IMR-90 (cell line): ENCODE measurements at regions not wholly inside any gene's neighbourhood (a gene's known extent, or its start where the extent isn't known, plus 50 kb on each side); places are given as distances from the start of the nearest gene placed in this dataset.

ENCODE experiments used
- ATAC-seq: fragments of 200-7000 bp; cut with Tn5 transposase; 2 replicates; pipeline ENCODE4 v1.9.1; 2020; ENCODE audit warnings: low read depth, mild to moderate bottlenecking, moderate library complexity
- BruUV-seq: library from RNA; stranded (reverse); fragments of 400-500 nt; replicated peaks from 2 replicates; lab custom pipeline; 2021; lab: Mats Ljungman, UMichigan
- CTCF ChIA-PET: fragments of 300-600 bp; formaldehyde crosslinking; extraction: SDS; loops from one replicate; lab custom pipeline; 2021; ENCODE audit warnings: antibody characterized with exemption; lab: Yijun Ruan, JAX
- POLR2A ChIA-PET: fragments of 300-600 bp; sonication (Branson Sonifier 250); formaldehyde crosslinking; loops from one replicate; lab custom pipeline; 2022; ENCODE audit warnings: antibody characterized with exemption; ENCODE audit not compliant: unreplicated experiment; lab: Charles Lee
- DNase-seq: peaks from one replicate; pipeline ENCODE4 v3.0.0; 2013
- H2AFZ ChIP-seq: replicated peaks from 2 replicates; pipeline ENCODE3; 2013; ENCODE audit warnings: low read length, mild to moderate bottlenecking; ENCODE audit not compliant: poor library complexity
- H2AK5ac ChIP-seq: 2 replicates; pipeline ENCODE4 v1.6.1; 2013; ENCODE audit warnings: low read depth, low read length, inconsistent platforms
- H2AK9ac ChIP-seq: replicated peaks from 2 replicates; pipeline ENCODE3; 2013; ENCODE audit warnings: mild to moderate bottlenecking, low read depth, low read length, moderate library complexity; ENCODE audit not compliant: poor library complexity
- H2BK120ac ChIP-seq: 2 replicates; pipeline ENCODE4 v1.6.1; 2013; ENCODE audit warnings: low read depth, low read length, inconsistent platforms
- H2BK15ac ChIP-seq: 3 replicates; pipeline ENCODE4 v1.6.1; 2013; ENCODE audit warnings: low read depth, low read length, inconsistent platforms
- H2BK20ac ChIP-seq: 2 replicates; pipeline ENCODE4 v1.6.1; 2013; ENCODE audit warnings: low read depth, mild to moderate bottlenecking, inconsistent platforms, low read length, moderate library complexity
- H2BK5ac ChIP-seq: 2 replicates; pipeline ENCODE4 v1.6.1; 2013; ENCODE audit warnings: mild to moderate bottlenecking, low read depth, low read length, inconsistent platforms; ENCODE audit not compliant: poor library complexity, severe bottlenecking
- H3K14ac ChIP-seq: replicated peaks from 2 replicates; pipeline ENCODE4 v1.6.1; 2013; ENCODE audit warnings: low read depth, low read length, inconsistent platforms
- H3K18ac ChIP-seq: 2 replicates; pipeline ENCODE4 v1.6.1; 2013; ENCODE audit warnings: low read depth, low read length, control low read depth
- H3K23ac ChIP-seq: 2 replicates; pipeline ENCODE4 v1.6.1; 2013; ENCODE audit warnings: low read depth, low read length, inconsistent platforms
- H3K27ac ChIP-seq: 2 replicates; pipeline ENCODE4 v1.5.1; 2013; ENCODE audit warnings: mild to moderate bottlenecking, control low read depth, low read length; ENCODE audit not compliant: insufficient read depth
- H3K27me3 ChIP-seq: 2 replicates; pipeline ENCODE4 v1.6.1; 2013; ENCODE audit warnings: low read length; ENCODE audit not compliant: control insufficient read depth, insufficient read depth
- H3K36me3 ChIP-seq: 2 replicates; pipeline ENCODE4 v1.6.1; 2013; ENCODE audit warnings: low read length, mixed read lengths; ENCODE audit not compliant: control insufficient read depth, insufficient read depth
- H3K4ac ChIP-seq: 2 replicates; pipeline ENCODE4 v1.6.1; 2013; ENCODE audit warnings: low read depth, low read length, inconsistent platforms
- H3K4me1 ChIP-seq: 2 replicates; pipeline ENCODE4 v1.6.1; 2013; ENCODE audit warnings: low read length, mixed read lengths; ENCODE audit not compliant: control insufficient read depth, insufficient read depth
- H3K4me2 ChIP-seq: 2 replicates; pipeline ENCODE4 v1.6.1; 2013; ENCODE audit warnings: low read depth, mild to moderate bottlenecking, control low read depth, low read length, moderate library complexity
- H3K4me3 ChIP-seq: 2 replicates; pipeline ENCODE4 v1.5.1; 2013; ENCODE audit warnings: low read depth, mild to moderate bottlenecking, control low read depth, low read length, moderate library complexity; ENCODE audit not compliant: insufficient read depth
- H3K56ac ChIP-seq: 2 replicates; pipeline ENCODE4 v1.6.1; 2013; ENCODE audit warnings: low read length, inconsistent platforms; ENCODE audit not compliant: insufficient read depth; ENCODE audit errors: extremely low read depth
- H3K79me1 ChIP-seq, 2 experiments: 2 replicates each; pipeline ENCODE4 v1.6.1; 2013; ENCODE audit warnings: low read length in 2 of 2, inconsistent platforms in 1 of 2, low read depth in 1 of 2
- H3K9ac ChIP-seq: 2 replicates; pipeline ENCODE4 v1.6.1; 2013; ENCODE audit warnings: low read depth, low read length, control low read depth
- H3K9me1 ChIP-seq: 2 replicates; pipeline ENCODE4 v1.6.1; 2013; ENCODE audit warnings: low read length, inconsistent platforms; ENCODE audit not compliant: insufficient read depth
- H3K9me3 ChIP-seq: 2 replicates; pipeline ENCODE4 v1.6.1; 2013; ENCODE audit warnings: low read length; ENCODE audit not compliant: control insufficient read depth, insufficient read depth
- H4K20me1 ChIP-seq: 2 replicates; pipeline ENCODE4 v1.6.1; 2013; ENCODE audit warnings: low read length, inconsistent platforms; ENCODE audit not compliant: insufficient read depth
- H4K5ac ChIP-seq: 2 replicates; pipeline ENCODE4 v1.6.1; 2013; ENCODE audit warnings: mild to moderate bottlenecking, low read depth, low read length, control low read depth
- H4K8ac ChIP-seq, 2 experiments: 2 replicates each; pipeline ENCODE4 v1.6.1; 2013; ENCODE audit warnings: low read depth in 2 of 2, low read length in 2 of 2, control low read depth in 1 of 2, inconsistent platforms in 1 of 2
- H4K91ac ChIP-seq: 2 replicates; pipeline ENCODE4 v1.6.1; 2013; ENCODE audit warnings: low read depth, low read length, inconsistent platforms; ENCODE audit not compliant: insufficient read depth
- BHLHE40 ChIP-seq: fragments of 150-350 bp; IDR thresholded peaks from 2 replicates; pipeline ENCODE4 v1.6.1; 2016; ENCODE audit warnings: mild to moderate bottlenecking, low read depth, low read length
- CEBPB ChIP-seq: IDR thresholded peaks from 2 replicates; pipeline ENCODE4 v1.6.1; 2012; ENCODE audit warnings: low read depth, low read length, improper control_type of control experiment
- CHD1 ChIP-seq: IDR thresholded peaks from 2 replicates; pipeline ENCODE4 v1.6.1; 2012; ENCODE audit warnings: low read depth, low read length, improper control_type of control experiment
- ELK1 ChIP-seq: fragments of 150-350 bp; IDR thresholded peaks from 2 replicates; pipeline ENCODE4 v1.6.1; 2016; ENCODE audit warnings: low read depth, mild to moderate bottlenecking, low read length, moderate library complexity, borderline replicate concordance
- FOS ChIP-seq: fragments of 150-350 bp; IDR thresholded peaks from 2 replicates; pipeline ENCODE4 v1.6.1; 2016; ENCODE audit warnings: low read depth, low read length
- MAFK ChIP-seq: IDR thresholded peaks from 2 replicates; pipeline ENCODE4 v1.6.1; 2012; ENCODE audit warnings: low read depth, low read length, improper control_type of control experiment
- MAZ ChIP-seq: IDR thresholded peaks from 2 replicates; pipeline ENCODE4 v1.6.1; 2012; ENCODE audit warnings: low read depth, mild to moderate bottlenecking, low read length, improper control_type of control experiment, moderate library complexity, borderline replicate concordance
- MXI1 ChIP-seq: IDR thresholded peaks from 2 replicates; pipeline ENCODE4 v1.6.1; 2012; ENCODE audit warnings: low read depth, mild to moderate bottlenecking, low read length, moderate library complexity, borderline replicate concordance
- NFE2L2 ChIP-seq: fragments of 150-350 bp; IDR thresholded peaks from 2 replicates; pipeline ENCODE4 v1.6.1; 2016; ENCODE audit warnings: low read depth, mild to moderate bottlenecking, low read length
- RAD21 ChIP-seq: IDR thresholded peaks from 2 replicates; pipeline ENCODE4 v1.6.1; 2012; ENCODE audit warnings: low read length, improper control_type of control experiment
- RCOR1 ChIP-seq: IDR thresholded peaks from 2 replicates; pipeline ENCODE4 v1.6.1; 2012; ENCODE audit warnings: mild to moderate bottlenecking, low read length, improper control_type of control experiment; ENCODE audit not compliant: insufficient replicate concordance
- SMC3 ChIP-seq: fragments of 150-350 bp; IDR thresholded peaks from 2 replicates; pipeline ENCODE4 v1.6.1; 2016; ENCODE audit warnings: low read depth, mild to moderate bottlenecking, antibody characterized with exemption, low read length, moderate library complexity
- WGBS, 2 experiments: methylation state at CpG; one replicate each; pipeline versions ENCODE4 v1.1.5 to v1.1.7; 2013; ENCODE audit warnings: missing lambda C conversion rate in 2 of 2; ENCODE audit not compliant: insufficient read length in 1 of 2; ENCODE audit errors: extremely low coverage in 2 of 2; 5-methylcytosine and 5-hydroxymethylcytosine counted together
- dilution Hi-C: fragments of 300-500 bp; cut with HindIII; formaldehyde crosslinking; loops from one replicate; pipeline ENCODE4 v1.14.3; 2018; ENCODE audit warnings: low sequenced_read_pairs; ENCODE audit not compliant: unreplicated experiment
- in situ Hi-C: fragments of 300-500 bp; cut with MboI; formaldehyde crosslinking; loops from 3 replicates; pipeline ENCODE4 v1.14.3; 2019; ENCODE audit warnings: low sequenced_read_pairs, inconsistent platforms, mixed read lengths
- intact Hi-C: fragments of 100-400 bp; cut with micrococcal nuclease; formaldehyde crosslinking; loops from 2 replicates; pipeline ENCODE4 v1.10.0; 2022
- TF ChIP-seq, protein P1 (sequence below): conservative IDR thresholded peaks from 2 replicates; pipeline ENCODE4 v1.5.1; 2012; ENCODE audit warnings: mild to moderate bottlenecking, low read depth, low read length, improper control_type of control experiment
- TF ChIP-seq, protein P2 (sequence below): fragments of 150-350 bp; IDR thresholded peaks from 2 replicates; pipeline ENCODE4 v1.6.1; 2017; ENCODE audit warnings: mild to moderate bottlenecking, antibody characterized with exemption, low read length, low read depth

GRCh38 chr9:105138306-105138801, 106.1 kb upstream of the SLC44A1 start:
- 0 out of 3 replicates have a peak overlapping the region, but pooled peaks have one; percentile 1 for H2BK15ac ChIP-seq
- no peak overlapping the region for H3K4ac ChIP-seq
- intact Hi-C loops: no loop called here
- CTCF ChIA-PET: no interaction called here
- H3K79me1 ChIP-seq: no peaks in the 10 kb centered on the region
- no peaks in the 10 kb centered on the region for H3K9me3 ChIP-seq
- DNase-seq (no peak), ATAC-seq (peak; percentile 56)
- no peak overlapping the region for H3K14ac ChIP-seq
- no peak overlapping the region for H2AFZ ChIP-seq
- no peak overlapping the region for H3K27ac ChIP-seq
- no peak overlapping the region for H2AK5ac ChIP-seq
- H4K20me1 ChIP-seq: no peaks in the 10 kb centered on the region
- WGBS, 2 experiments: no CpG with 5 or more reads among the region's 5 CpGs
- no peak for TF ChIP-seq CHD1
- no peak for TF ChIP-seq MXI1
- no peak for TF ChIP-seq RAD21
- TF ChIP-seq, protein P1, sequence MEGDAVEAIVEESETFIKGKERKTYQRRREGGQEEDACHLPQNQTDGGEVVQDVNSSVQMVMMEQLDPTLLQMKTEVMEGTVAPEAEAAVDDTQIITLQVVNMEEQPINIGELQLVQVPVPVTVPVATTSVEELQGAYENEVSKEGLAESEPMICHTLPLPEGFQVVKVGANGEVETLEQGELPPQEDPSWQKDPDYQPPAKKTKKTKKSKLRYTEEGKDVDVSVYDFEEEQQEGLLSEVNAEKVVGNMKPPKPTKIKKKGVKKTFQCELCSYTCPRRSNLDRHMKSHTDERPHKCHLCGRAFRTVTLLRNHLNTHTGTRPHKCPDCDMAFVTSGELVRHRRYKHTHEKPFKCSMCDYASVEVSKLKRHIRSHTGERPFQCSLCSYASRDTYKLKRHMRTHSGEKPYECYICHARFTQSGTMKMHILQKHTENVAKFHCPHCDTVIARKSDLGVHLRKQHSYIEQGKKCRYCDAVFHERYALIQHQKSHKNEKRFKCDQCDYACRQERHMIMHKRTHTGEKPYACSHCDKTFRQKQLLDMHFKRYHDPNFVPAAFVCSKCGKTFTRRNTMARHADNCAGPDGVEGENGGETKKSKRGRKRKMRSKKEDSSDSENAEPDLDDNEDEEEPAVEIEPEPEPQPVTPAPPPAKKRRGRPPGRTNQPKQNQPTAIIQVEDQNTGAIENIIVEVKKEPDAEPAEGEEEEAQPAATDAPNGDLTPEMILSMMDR: no peak
- TF ChIP-seq NFE2L2: no peak
- TF ChIP-seq MAFK: no peak
- TF ChIP-seq FOS: no peak
- TF ChIP-seq ELK1: no peak
- no peak for TF ChIP-seq SMC3
- TF ChIP-seq BHLHE40: no peak
- no peak for TF ChIP-seq CEBPB
- no peak for TF ChIP-seq MAZ
- TF ChIP-seq RCOR1: no peak
- TF ChIP-seq, protein P2, sequence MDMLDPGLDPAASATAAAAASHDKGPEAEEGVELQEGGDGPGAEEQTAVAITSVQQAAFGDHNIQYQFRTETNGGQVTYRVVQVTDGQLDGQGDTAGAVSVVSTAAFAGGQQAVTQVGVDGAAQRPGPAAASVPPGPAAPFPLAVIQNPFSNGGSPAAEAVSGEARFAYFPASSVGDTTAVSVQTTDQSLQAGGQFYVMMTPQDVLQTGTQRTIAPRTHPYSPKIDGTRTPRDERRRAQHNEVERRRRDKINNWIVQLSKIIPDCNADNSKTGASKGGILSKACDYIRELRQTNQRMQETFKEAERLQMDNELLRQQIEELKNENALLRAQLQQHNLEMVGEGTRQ: no peak
- no peak overlapping the region; a peak in 1 of 4 replicates for H4K8ac ChIP-seq
- no TSS peak for BruUV-seq
- no peak overlapping the region for H4K5ac ChIP-seq
- H2BK5ac ChIP-seq: no peak overlapping the region
- no peak overlapping the region for H3K4me2 ChIP-seq
- no peak overlapping the region for H2AK9ac ChIP-seq
- H3K36me3 ChIP-seq: no peaks in the 10 kb centered on the region
- no peak overlapping the region for H3K56ac ChIP-seq
- no peak overlapping the region for H3K9ac ChIP-seq
- peaks cover 4% of the 10 kb centered on the region; the same call in 1 of the 2 replicates for H3K9me1 ChIP-seq
- H4K91ac ChIP-seq: no peak overlapping the region
- no peak overlapping the region for H2BK120ac ChIP-seq
- H3K27me3 ChIP-seq: 0 out of 2 replicates have a peak, but pooled peaks cover 2% of the 10 kb centered on the region
- H2BK20ac ChIP-seq: no peak overlapping the region
- in situ Hi-C loops: loop anchor here (25.0 kb wide), 1 partner anchor 151 kb away; no protein-coding TSS in a partner anchor
- no peak overlapping the region for H3K4me3 ChIP-seq
- H3K4me1 ChIP-seq: no peaks in the 10 kb centered on the region; the same call in 1 of the 2 replicates
- dilution Hi-C loops: no loop called here
- POLR2A ChIA-PET: interaction anchor here (0.6 kb wide), 1 partner anchor 84 kb away, joined by 3 read pairs; no protein-coding TSS in a partner anchor
- H3K23ac ChIP-seq: no peak overlapping the region
- no peak overlapping the region for H3K18ac ChIP-seq
